OCI-LY7 (cell line): ENCODE measurements at regions not wholly inside any gene's neighbourhood (a gene's known extent, or its start where the extent isn't known, plus 50 kb on each side); places are given as distances from the start of the nearest gene placed in this dataset.
"Not testable (repeated sequence)": the region's sequence is repeated elsewhere in the genome, so short reads cannot be mapped to it uniquely, and the experiment has no call there.

Source experiments
- BruUV-seq: library from RNA; stranded (reverse); fragments of 400-500 nt; replicated peaks from 2 replicates; lab custom pipeline; 2021; lab: Mats Ljungman, UMichigan
- CTCF ChIA-PET: fragments of 300-600 bp; sonication (Branson Sonifier 250); formaldehyde crosslinking; loops from one replicate; lab custom pipeline; 2022; ENCODE audit warnings: antibody characterized with exemption; ENCODE audit not compliant: unreplicated experiment; lab: Charles Lee
- POLR2A ChIA-PET: fragments of 300-600 bp; sonication (Branson Sonifier 250); formaldehyde crosslinking; loops from one replicate; lab custom pipeline; 2022; ENCODE audit warnings: antibody characterized with exemption; lab: Charles Lee
- DNase-seq: peaks from one replicate; pipeline ENCODE4 v3.0.0-alpha.2; 2015; ENCODE audit warnings: low spot score
- H2AFZ ChIP-seq: fragments of 200-600 bp; sonication (generic), shearing (Covaris generic); 2 replicates; pipeline ENCODE4 v1.6.1; 2014; ENCODE audit warnings: mild to moderate bottlenecking, antibody characterized with exemption, low read length, moderate library complexity
- H3K27ac ChIP-seq: fragments of 200-600 bp; sonication (generic); 2 replicates; pipeline ENCODE4 v1.5.1; 2014; ENCODE audit warnings: mixed run types, low read depth, mild to moderate bottlenecking, moderate library complexity, low read length, inconsistent platforms; ENCODE audit not compliant: poor library complexity, severe bottlenecking
- H3K36me3 ChIP-seq: fragments of 200-600 bp; sonication (generic); 2 replicates; pipeline ENCODE4 v1.6.1; 2014; ENCODE audit warnings: mild to moderate bottlenecking, antibody characterized with exemption, low read length, moderate library complexity, mixed read lengths; ENCODE audit not compliant: insufficient read depth
- H3K4me1 ChIP-seq: fragments of 200-600 bp; sonication (generic); 2 replicates; pipeline ENCODE4 v1.5.1; 2014; ENCODE audit warnings: mild to moderate bottlenecking, low read length; ENCODE audit not compliant: insufficient read depth, poor library complexity, severe bottlenecking
- H3K4me2 ChIP-seq: fragments of 200-600 bp; sonication (generic); 2 replicates; pipeline ENCODE4 v1.6.1; 2014; ENCODE audit warnings: mild to moderate bottlenecking, low read length
- H3K4me3 ChIP-seq: fragments of 200-600 bp; sonication (generic); 2 replicates; pipeline ENCODE4 v1.5.1; 2014; ENCODE audit warnings: mild to moderate bottlenecking, low read depth, low read length; ENCODE audit not compliant: poor library complexity, severe bottlenecking
- H3K79me2 ChIP-seq: fragments of 200-600 bp; sonication (generic); 2 replicates; pipeline ENCODE4 v1.6.1; 2016; ENCODE audit warnings: low read depth, mild to moderate bottlenecking, low read length, moderate library complexity, mixed read lengths; ENCODE audit not compliant: insufficient read depth
- H3K9me2 ChIP-seq: fragments of 200-600 bp; sonication (generic); 2 replicates; pipeline ENCODE4 v1.6.1; 2016; ENCODE audit warnings: mild to moderate bottlenecking, low read length, mixed read lengths; ENCODE audit not compliant: insufficient read depth
- H3K9me3 ChIP-seq: fragments of 200-600 bp; sonication (generic); 2 replicates; pipeline ENCODE4 v1.6.1; 2014; ENCODE audit warnings: mild to moderate bottlenecking, mixed run types, low read length, mixed read lengths
- H4K20me1 ChIP-seq: fragments of 200-600 bp; sonication (generic); 2 replicates; pipeline ENCODE4 v1.6.1; 2014; ENCODE audit warnings: mild to moderate bottlenecking, antibody characterized with exemption, low read length, moderate library complexity, mixed read lengths; ENCODE audit not compliant: insufficient read depth
- intact Hi-C: fragments of 100-400 bp; cut with micrococcal nuclease; formaldehyde crosslinking; loops from one replicate; pipeline ENCODE4 v1.10.0; 2022; ENCODE audit not compliant: unreplicated experiment

DNA sequence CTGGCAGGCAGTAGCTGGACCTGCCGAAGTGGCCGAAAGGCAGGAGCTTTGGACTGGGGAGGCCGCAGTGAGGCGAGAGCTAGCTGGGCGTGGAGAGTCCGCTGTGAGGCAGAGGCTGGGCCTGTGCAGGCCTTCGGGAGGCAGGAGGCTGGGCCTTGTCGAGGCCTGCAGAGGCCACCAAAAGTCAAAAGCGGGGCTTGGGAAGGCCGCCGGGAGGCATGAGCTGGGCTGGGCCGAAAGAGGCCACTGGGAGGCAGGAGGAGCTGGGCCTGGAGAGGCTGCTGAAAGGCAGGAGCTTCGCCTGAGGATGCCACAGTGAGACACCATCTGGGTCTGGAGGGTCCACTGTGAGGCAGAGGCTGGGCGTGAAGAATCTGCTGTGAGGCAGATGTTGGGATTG lies 105.8 kb upstream of the TP53BP2 start:
- intact Hi-C loops, H3K9me3 ChIP-seq, H3K27ac ChIP-seq, H2AFZ ChIP-seq, CTCF ChIA-PET, H3K36me3 ChIP-seq, DNase-seq, H3K4me3 ChIP-seq, H3K4me2 ChIP-seq, POLR2A ChIA-PET, H3K4me1 ChIP-seq, H4K20me1 ChIP-seq, H3K79me2 ChIP-seq, H3K9me2 ChIP-seq, BruUV-seq: not testable (repeated sequence)

DNA sequence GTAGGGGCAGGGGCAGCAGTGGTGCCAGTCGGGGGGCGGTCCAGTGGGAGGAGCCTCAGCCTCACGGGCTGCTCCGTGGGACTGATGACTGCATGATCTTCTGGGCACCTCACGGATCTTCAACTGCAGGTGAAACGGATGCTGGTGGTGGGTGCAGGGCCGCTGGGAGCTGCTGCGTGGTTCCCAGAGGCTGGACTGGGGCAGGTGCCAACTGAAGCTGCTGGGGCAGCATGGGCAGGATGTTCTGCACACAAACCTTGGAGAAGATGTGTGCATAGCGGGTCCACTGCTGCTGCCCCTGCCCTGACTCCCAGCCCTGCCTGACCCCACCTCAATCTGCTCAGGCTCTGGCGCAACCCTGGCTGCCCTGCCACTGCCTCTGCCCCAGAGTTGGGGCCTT lies 104.2 kb upstream of the TP53BP2 start:
- H3K36me3 ChIP-seq, H2AFZ ChIP-seq, H3K27ac ChIP-seq, H4K20me1 ChIP-seq, POLR2A ChIA-PET, intact Hi-C loops, H3K4me2 ChIP-seq, H3K4me3 ChIP-seq, H3K9me3 ChIP-seq, H3K79me2 ChIP-seq, DNase-seq, CTCF ChIA-PET, H3K4me1 ChIP-seq, BruUV-seq, H3K9me2 ChIP-seq: not testable (repeated sequence)

DNA sequence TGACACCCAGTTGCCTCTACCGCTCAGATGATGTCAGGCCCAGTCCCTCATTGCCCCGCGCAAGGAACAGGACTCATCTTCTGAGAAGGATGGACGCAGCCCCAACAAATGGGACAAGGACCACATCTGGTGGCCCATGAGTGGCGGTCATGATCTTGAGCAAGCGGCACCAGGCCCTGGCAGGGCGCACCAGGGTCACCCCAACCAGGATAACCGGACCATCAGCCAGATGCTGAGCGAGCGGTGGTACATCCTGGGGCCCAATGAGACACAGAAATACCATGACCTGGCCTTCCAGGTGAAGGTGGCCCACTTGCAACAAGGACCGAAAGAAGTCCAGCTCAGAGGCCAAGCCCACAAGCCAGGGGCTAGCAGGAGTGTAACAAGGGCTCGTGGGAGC lies 102.3 kb upstream of the TP53BP2 start:
- H3K9me2 ChIP-seq, H3K4me2 ChIP-seq, H3K4me1 ChIP-seq, H3K36me3 ChIP-seq, H3K9me3 ChIP-seq, POLR2A ChIA-PET, H3K27ac ChIP-seq, intact Hi-C loops, H3K79me2 ChIP-seq, DNase-seq, H3K4me3 ChIP-seq, CTCF ChIA-PET, H4K20me1 ChIP-seq, BruUV-seq, H2AFZ ChIP-seq: not testable (repeated sequence)

DNA sequence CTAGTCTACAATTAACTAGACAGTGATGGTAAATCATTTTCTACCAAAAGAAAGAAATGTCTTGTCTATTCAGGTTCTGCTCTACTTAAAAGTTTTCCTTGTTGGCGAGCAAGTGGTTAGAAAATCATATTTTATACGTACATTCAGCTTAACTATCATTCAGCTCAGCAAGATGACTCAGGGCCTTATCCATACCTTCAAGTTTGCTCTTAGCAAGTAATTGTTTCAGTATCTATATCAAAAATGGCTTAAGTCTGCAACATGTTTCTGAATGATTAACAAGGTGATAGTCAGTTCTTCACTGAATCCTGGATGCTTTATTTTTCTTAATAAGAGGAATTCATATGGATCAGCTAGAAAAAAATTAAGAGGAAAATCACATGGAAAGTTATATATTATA lies 90.8 kb upstream of the TP53BP2 start:
- H3K36me3 ChIP-seq, H4K20me1 ChIP-seq, H3K4me3 ChIP-seq, intact Hi-C loops, H3K4me1 ChIP-seq, H3K9me2 ChIP-seq, H2AFZ ChIP-seq, H3K27ac ChIP-seq, DNase-seq, H3K79me2 ChIP-seq, H3K4me2 ChIP-seq, H3K9me3 ChIP-seq, BruUV-seq, POLR2A ChIA-PET, CTCF ChIA-PET: not testable (repeated sequence)

DNA sequence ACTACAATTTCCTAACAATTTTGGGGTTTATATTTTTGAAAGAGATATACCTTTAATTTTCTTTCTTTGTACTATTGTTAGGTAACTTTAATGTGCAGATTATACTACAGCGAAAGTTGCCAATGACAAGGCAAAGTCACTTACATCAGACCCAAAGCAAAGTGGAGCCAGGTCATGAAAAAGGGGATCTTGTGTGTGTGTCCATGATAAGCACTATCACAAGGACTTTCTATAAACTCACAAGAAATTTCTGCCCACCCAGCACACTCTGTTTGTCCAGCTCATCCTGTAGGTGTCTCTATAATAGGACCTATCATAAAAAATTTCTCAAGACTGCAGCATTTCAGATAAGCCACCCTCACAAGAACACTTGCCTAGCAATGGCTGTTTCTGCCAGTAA lies 85.7 kb upstream of the TP53BP2 start:
- DNase-seq, H3K9me2 ChIP-seq, H3K27ac ChIP-seq, H3K4me3 ChIP-seq, H4K20me1 ChIP-seq, BruUV-seq, H3K4me1 ChIP-seq, H3K4me2 ChIP-seq, POLR2A ChIA-PET, CTCF ChIA-PET, H3K79me2 ChIP-seq, H3K36me3 ChIP-seq, intact Hi-C loops, H3K9me3 ChIP-seq, H2AFZ ChIP-seq: not testable (repeated sequence)

DNA sequence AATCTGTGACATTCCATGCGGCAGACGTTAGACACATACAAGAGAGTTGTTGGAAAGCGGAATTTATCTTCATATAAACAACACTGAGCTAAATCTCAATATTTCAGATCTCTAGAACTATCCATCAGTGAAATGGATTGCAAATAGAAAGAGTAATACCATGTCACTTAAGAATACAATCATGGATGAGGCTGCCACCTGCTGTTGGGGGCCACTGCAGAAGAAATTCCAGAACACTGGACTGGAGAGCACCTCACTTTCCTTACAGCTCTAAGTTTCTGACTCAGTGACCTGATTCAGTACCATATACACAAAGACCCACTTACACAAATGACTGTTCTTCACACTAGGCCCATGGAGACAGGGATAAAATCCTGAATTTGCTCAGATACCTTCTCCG lies 75.1 kb upstream of the TP53BP2 start:
- DNase-seq, intact Hi-C loops: not testable (repeated sequence)

DNA sequence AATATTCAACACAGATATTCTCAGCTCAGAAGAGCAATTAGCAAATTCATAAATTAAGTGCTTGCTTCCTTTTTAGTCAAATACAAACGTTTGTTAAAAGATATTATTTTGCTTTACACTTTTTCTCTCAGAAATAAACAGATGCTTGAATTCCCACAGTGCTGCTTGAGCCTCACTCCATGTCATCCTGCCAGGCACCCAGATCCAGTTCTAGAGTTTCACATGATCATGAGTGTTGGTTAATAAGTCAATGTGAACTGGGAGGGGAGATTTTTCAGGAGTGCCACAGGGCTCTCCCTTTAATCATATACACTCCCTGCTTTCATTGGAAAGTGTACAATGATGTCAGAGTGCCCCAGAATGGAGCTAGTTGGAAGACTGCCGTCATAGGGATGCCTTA lies 69.7 kb upstream of the TP53BP2 start:
- H3K9me3 ChIP-seq, H3K9me2 ChIP-seq, H3K27ac ChIP-seq, H3K36me3 ChIP-seq, DNase-seq, BruUV-seq, H3K4me2 ChIP-seq, H4K20me1 ChIP-seq, H3K4me1 ChIP-seq, POLR2A ChIA-PET, CTCF ChIA-PET, H2AFZ ChIP-seq, H3K79me2 ChIP-seq, intact Hi-C loops, H3K4me3 ChIP-seq: not testable (repeated sequence)

More for the DNA sequence above, 75.1 kb upstream of the TP53BP2 start:
- H3K9me3 ChIP-seq, H3K36me3 ChIP-seq, CTCF ChIA-PET, H3K4me3 ChIP-seq, H3K4me2 ChIP-seq, H4K20me1 ChIP-seq, H3K4me1 ChIP-seq, H3K79me2 ChIP-seq, POLR2A ChIA-PET, H2AFZ ChIP-seq, H3K27ac ChIP-seq, H3K9me2 ChIP-seq, BruUV-seq: not testable (repeated sequence)
